NCI-H1092 (cell line): ENCODE measurements at regions not wholly inside any gene's neighbourhood (a gene's known extent, or its start where the extent isn't known, plus 50 kb on each side); places are given as distances from the start of the nearest gene placed in this dataset.
A peak's percentile ranks its signal among the peaks of the same experiment; 100 is the strongest.
"Not testable (repeated sequence)": the region's sequence is repeated elsewhere in the genome, so short reads cannot be mapped to it uniquely, and the experiment has no call there.

Source experiments
- DNase-seq: peaks from one replicate; lab custom pipeline; 2025; lab: John Stamatoyannopoulos, UW

DNA sequence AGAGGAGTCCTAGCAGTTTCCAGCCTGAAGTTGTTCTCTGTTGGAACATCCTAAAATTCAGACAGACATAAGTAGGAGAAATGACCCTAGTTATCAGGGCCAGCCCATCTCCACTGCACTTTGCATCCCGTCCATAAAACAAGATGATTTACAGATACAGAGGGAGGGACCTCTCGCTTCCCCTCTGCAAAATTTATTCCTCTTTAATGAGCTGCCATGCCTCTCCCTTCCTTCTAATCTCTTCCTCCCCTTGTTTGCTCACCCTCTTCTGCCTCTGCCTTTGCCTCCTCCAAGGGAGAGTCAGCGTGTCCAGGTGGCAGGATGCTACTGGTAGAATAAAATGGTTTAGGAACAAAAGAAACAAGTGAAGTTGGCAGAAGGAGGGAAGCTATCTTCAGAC is 351.3 kb downstream of the SOX9 start:
- no peak for DNase-seq

DNA sequence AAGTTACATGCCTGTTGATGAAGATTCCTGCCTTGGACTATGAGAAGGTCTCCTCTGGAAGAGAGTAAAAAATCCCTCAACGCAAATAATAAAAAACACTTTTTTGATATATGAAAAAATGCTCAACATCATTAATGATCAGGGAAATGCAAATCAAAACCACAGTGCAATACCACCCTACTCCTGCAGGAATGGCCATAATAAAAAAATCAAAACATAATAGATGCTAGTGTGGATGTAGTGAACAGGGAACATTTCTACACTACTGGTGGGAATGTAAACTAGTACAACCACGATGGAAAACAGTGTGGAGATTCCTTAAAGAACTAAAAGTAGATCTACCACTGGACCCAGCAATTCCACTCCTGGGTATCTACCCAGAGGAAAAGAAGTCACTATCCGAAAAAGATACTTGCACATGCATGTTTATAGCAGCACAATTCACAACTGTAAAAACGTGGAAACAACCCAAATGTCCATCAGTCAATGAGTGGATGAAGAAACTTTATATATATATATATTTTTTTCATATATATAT is 352.1 kb downstream of the SOX9 start:
- not testable (repeated sequence) for DNase-seq

DNA sequence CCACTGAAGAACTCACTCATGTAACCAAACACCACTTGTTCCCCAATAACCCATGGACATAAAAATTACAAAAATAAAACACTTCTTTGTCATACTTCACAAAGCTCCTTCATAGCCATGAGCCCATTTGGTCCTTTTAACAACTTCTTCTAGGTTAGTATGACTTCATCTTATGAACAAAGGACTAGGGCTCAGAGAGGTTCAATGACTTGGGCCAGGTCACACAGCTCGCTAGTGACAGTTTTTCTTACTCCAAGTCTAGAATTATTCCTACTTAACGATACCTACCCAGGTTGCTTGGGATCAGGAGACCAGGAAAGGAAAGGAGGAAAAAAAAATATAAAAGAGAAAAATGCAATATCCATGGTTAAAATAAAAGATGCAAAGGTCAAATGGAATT is 353.4 kb downstream of the SOX9 start:
- no peak for DNase-seq

DNA sequence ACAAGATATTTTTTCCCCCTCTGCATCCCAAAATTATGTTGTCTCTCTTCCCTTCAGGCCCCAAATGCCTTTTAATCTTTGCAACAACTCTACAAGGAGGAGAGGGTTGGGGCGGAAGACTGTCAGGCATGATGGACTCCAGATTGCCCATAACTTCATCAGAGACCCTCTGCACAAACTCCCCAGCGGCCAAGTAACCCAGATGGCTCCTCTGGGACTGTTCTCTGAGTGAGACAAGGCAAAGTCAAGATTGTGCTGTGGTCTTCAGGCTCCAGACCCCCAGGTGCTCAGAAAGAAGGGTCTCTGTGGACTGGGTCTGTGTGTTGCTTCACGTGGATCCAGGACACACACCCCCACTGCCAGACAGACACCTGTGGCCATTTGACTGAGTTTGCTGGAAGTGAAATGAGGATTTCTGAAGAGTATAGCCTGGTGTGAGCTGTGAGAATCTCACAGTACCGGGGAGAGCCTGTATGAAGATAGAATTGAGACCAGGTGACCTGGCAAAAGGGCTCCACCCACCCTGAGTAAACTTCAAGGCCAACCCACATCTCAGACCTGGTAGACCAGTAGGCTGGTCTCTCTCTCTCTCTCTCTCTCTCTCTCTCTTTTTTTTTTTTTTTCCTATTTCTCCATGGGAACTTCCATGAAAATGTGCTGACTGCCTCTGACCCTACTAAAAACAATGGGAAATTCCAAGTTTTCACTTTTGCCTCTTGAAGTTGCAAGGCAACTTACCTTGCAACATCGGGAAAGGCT is 354.1 kb downstream of the SOX9 start:
- no peak for DNase-seq

DNA sequence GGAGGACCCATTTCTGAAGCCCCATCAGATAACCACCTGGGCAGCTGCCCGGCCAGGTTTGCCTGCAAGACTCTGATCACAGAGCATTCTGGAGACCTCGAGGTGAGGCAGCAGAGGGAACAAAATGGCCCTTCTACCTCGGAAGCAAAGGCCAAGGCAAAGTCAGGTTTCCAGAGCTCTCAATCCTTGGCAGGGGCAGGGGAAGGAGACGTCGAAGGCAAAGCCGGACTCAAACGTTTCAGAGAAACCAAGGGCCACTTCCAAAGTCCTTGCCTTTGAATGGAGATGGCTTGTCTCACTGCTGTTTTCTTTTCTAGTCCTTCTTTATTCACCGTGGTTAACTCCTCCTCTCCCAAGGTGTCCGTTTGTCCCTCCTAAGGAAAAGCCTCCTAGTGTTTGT is 355.3 kb downstream of the SOX9 start:
- no peak for DNase-seq

DNA sequence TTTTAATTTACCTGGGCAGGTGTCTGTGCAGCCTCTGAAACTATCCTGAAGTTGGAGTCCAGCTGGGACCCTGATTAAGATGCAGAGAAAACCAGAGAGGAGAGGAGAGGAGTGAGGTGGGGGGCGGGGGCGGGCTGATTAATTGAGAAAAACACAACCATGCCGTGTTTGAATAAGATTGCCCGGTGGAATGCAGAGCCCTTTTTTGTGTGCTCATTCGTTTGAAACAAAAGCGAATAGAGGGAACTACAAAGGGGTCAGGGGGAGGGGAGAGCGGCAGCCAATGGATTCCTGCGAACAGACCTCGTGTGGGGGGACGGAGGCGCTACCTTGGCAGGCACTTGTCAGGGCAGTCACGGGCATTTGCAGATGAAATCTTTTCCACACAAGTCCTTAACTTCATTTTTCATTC is 355.8 kb downstream of the SOX9 start:
- DNase-seq: no peak

DNA sequence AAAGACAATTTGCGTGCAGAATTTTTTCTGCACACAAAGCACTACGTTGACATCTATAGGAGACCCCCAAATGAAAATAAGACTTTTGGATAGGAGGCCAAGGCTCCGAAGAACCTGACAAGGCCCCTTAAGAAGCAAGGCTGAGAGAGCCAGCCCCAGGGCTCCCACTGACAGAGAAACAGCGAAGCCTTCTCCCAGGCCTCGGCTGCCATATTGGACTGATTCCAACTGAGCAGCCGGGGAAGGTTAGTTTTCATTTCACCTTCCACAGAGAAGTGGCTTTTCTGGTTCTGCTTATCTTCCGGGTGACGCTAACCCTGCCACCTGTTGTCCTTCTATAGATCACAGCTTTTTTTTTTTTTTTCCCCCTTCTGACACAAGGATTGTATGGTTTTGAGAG is 356.7 kb downstream of the SOX9 start:
- peak; percentile 50 for DNase-seq

DNA sequence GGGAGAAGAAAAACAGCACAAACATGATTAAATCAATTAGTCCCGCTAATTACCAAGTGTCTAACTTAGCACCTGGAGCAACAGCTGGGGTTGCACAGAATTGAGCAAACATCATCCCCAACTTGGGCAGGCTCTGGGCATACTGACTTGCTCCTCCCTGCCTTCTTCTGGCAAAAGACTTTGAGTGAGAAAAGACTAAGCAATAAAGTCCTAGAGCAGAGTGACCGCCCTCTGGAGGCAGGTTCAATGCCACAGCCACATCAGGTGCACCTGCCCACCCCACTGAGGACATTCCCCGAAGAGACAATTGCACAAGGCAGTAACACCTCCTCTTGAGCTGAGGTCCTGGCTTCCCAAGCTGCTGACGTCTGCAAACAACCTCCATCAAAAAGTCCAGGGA is 358.3 kb downstream of the SOX9 start:
- no peak for DNase-seq

DNA sequence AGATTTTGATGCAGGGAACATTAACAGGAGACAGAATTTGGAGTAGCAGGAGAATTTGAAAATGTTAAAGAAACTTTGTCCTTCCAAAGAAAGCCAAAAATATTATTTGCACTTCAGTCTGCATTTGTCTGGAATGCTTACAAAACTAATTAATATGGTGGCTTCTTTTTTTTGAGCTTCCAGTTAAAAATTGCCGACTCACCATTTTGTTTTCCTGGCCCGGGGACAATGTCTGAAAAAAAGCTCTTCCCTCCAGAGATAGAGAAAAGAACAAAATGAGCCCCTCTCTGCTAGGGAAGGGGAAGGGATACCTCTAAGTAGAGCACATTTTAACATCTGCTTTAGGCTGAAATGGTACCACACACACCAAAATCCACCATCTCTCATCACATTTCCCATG is 360.8 kb downstream of the SOX9 start:
- DNase-seq: no peak

DNA sequence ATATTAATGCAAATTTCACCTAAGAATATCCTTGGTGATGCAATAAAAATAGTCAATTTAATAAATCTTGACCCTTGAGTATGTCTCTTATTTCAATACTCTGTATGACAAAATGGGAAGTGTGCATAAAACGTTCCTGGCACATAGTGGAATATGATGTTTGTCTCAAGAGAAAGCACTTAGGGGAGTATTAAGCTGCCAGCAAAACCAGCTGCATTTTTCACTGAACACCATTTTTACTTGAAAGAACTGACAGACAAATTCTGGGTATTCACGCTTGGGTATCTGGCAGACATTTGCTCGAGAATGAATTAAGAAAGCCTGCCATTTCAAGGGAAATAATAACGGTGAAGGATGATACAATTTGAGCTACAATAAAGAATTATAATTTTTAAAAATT is 364.8 kb downstream of the SOX9 start:
- DNase-seq: no peak

DNA sequence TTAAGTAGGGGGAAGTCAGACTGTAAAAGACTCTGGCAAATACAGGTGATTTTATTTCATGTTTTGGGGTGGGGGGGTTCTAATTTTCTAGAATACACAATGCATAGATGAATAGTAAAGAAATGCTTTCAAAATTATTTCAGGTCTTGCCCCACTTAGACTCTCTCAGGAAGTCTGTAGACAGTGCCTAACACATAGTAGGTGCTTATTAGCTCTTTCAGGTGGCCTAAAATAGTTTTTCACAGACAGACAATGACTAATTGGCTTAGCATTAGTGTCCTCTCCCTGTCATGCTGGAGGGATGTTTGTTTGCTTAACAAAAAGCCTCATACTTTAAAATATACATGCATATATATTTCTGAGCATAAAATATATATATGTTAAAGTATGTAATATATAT is 366.0 kb downstream of the SOX9 start:
- DNase-seq: no peak

DNA sequence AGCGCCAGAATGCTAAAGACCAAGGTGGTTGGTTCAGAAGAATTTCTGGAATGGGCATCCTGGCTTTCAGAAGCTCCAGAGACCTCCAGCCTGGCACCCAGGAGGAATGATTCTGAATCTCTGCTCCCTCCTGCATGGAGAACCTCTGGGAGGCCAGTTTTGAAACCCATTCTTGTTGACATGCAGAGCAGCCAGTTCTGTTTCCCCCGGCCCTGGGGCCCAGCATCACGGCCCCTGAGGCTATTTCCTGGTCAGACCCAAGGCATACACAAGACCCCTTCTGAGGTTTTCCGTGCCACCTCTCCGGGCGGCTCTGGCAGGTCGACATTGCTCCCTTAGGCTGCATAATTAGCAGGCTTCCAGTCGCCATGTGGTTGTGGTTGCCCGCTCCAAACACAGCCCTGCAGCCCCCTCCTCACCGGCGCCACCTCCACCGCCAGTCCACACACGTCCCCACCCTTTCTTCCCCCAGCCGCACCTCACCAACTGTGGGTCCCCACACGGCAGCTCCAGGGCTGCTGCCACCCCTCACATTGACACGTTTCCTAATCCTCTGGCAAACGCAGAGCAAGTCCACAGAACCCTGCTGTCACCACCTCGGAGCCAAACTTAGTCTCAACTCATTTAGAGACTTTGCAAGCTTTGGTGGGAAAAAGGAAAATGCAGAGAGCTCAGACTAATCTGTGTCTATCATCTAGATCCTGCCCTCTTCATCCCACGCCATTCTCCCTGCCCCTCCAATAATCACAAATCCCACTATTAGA is 367.1 kb downstream of the SOX9 start:
- DNase-seq: no peak

DNA sequence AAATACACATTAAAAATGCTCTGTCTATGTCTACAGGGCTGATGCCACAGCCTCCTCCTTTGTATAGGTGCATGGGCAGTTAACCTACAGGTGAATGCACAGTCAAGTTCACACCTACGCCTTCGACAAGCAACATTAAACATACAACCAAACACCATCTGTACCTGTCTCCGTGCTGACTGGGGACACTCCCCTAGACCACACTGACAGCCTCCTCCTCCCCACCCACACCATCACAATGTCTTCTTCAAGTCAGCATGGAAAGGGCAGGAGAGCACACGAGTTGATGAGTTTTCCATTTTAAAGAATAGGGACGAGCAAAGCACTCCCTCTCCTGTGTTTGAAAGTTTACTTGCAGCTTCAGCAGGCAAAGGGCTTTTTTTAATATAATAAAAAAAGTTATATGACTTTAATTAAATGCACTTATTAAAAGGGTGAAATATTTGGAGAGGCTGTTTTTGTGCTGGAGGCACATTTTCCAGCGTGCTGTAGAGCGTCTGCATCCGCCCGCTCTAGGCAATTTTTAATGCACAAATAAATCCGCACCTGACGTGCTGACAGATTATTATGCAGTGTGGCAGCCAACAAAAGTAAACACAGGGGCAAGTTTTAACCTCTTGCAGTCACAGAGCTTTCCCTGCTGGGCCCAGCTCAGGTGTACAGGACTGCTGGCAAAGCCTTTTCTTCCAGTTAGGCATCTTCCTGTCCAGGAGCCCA is 367.9 kb downstream of the SOX9 start:
- DNase-seq: no peak

DNA sequence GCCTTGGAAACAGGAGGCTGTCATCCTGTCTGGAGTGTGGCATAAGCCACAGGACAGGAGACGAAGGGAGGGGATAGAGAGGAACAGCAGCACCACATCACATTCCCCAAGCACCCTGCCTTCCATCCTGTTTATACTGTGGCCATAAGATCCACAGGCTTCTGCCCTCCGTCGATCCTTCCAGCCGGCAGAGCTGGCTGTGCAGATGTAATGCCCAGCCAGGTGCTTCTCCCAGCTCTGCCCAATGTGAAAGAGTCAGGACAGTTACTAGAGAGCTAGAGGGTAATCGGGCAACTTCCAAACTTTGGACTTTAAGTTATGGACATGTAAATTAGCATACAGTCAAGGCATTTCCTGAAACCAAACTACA is 368.4 kb downstream of the SOX9 start:
- no peak for DNase-seq

DNA sequence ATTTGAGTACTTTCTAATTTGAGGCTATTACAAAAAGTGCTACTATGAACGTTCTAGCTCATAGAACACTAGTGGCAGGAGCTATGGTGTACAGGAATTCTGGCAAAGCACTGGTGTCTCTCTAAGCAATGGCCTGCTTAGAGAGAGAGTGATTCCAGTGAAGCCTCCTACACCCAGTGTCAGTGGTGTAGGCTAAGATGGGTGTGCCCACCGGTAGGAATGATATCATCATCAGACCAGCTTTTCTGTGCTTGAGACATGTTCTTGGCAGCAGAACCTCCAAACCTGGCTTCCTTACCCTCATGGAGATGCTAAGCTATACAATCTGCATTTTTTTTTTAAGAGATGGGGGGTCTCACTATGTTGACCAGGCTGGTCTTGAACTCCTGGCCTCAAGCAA is 370.3 kb downstream of the SOX9 start:
- DNase-seq: no peak

DNA sequence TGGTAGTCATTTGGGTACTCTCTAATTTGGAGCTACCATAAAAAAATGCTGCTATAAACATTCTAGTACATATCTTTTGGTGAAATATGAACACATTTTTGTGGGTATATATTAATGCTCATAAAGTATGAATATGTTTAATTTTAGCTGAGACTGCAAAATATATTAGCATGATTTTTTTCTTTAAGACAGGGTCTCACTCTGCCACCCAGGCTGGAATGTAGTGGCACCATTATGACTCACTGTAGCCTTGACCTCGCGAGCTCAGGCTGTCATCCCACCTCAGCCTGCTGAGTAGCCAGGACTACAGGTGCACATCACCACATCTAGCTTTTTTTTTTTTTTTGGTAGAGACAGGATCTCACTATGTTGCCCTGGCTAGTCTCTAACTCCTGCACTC is 371.7 kb downstream of the SOX9 start:
- DNase-seq: no peak

DNA sequence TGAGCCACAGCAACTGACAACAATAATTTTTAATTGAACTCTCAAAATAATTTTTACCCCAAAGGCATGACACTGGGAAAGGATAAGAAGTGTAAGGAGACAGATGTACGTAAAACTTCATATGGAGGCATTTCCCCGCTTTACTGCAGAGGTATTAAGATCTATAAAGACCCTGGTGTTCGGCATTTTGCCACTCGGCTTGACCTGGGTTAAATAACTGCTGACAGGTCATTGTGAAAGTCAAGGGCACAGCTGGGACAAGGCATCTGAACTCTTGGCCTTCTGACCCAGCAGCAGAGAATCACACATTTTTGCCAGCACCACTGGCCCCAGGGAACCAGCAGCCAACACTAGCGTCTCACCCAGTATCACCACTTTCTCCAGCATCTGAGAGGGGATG is 372.1 kb downstream of the SOX9 start:
- no peak for DNase-seq

DNA sequence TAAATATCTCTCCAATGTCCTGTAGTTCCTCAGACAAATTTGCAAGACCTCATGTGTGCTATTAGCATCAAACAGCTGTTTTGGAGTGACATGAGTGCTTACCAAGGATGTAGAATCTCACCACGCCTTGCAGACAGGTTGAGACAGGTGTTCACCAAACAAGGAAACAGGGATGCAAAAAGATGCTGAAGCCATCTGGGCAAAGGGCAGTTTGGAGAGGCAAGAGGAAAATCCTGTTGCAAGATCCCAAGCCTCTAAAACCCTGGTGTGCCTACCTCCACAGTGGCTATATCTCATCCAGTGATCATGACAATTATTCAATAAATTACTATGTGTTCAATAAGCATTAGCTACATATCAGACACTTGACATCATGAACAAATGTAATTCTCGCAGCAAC is 373.7 kb downstream of the SOX9 start:
- no peak for DNase-seq

DNA sequence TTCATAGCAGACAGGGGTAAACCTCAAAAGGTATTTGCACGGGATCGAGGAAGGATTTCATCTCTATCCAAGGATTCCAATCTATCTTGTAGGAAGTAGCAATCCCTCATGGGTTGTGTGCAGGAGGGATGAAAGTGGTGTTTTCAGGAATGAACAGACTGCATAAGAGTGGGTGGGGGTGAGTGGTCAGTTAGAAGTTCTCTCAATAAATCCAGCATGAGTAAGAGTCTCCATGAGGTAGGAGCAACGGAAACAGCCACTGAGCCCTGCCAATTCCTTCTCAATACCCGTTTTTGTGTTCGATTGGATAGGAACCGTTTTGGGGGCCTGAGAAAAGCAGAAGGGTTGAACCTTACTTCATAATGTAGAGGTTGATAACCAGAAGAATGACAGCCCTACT is 375.6 kb downstream of the SOX9 start:
- DNase-seq: no peak

DNA sequence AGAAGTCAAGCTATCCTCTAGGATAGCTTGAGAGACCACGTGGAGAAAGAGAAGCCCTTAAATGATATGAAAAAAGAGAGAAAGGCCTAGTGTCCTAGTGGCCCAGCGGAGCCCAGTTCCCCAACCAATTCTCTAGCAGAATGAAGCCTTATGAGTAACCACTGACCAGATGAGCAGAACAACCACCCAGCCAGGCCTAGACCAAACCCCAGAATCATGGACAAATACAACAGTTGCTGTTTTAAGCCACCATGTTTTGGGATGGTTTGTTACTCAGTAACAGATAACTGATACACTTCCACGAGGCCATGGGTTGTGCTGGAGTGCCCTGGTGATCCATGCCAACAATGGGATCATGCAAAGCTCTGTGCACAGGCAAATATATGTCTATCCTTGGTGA is 377.1 kb downstream of the SOX9 start:
- no peak for DNase-seq

DNA sequence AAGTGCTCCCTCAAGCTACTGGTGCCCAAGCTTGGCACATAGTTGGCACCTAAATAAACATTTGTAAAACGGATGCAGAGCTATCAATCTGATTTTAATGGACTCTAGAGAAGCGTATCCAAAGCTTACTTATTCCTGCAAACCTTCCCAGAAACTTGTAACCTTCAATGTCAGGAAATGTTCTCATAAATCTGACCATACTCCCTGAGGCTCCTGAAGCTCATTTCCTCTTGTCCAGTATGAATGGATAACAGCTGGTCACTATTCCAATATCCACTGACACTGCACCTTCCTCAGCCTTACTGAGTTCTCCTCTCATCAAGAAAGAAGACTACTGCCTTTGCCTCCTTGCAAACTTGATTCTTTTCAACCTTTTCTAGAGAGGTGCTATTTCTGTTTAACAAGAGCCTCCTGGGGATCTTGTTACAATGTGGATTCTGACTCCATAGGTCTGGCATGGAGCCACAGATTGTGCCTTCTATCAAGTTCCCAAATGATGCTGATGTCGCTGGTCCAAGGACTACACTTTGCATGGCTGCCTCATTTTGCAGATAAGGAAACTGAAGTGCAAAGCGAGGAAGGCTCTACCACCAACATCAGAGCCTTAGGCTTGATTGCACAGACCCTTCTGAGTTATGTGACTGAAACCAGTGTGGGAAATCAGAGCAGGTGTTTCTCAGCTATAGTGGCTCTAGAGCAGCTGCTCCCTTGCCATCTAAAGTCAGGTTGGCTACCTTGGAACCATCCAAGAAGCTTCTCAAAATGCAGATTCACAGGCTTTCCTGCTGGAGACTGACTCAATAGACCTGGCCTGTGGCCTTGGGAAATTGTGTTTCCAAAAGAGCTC is 377.8 kb downstream of the SOX9 start:
- no peak for DNase-seq
